ENCODE measurements at regions not wholly inside any gene's neighbourhood (a gene's known extent, or its start where the extent isn't known, plus 50 kb on each side); places are given as distances from the start of the nearest gene placed in this dataset.

DNA sequence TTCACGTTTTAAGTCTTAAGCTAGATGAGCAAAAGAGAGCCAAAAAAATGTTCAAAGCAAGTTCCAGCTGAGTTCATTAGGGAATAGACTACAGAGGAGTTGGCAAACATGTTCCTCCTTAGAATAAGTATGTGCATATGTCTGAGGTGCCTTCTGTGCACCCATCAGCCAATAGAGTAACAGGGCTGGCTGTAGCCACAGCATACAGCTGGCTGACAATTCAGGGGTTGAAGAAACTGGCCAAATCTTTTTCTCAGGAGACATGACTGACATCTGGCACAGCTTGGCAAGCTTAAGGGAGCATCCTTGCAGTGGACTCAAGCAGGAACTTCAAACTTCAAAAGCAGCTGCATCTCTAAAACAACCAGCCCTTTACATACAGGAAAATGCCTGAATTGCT is 414.8 kb upstream of the PCDH20 start:
- Histone ChIP-seq H3K9me3 (ENCODE audit: control insufficient read depth, low read length) (no peaks in the 10 kb centered on the region), H3K4me3 (ENCODE audit: low read depth, low read length) (no peak overlapping the region), H3K79me2 (no peaks in the 10 kb centered on the region), H3K27me3 (ENCODE audit: control insufficient read depth, insufficient read depth, low read length) (no peaks in the 10 kb centered on the region), H3K9ac (no peak overlapping the region), H2AFZ (no peak overlapping the region), H3K4me2 (ENCODE audit: low read length) (no peak overlapping the region), H3K36me3 (ENCODE audit: control insufficient read depth, insufficient read depth, low read length) (no peaks in the 10 kb centered on the region), H3K27ac (no peak overlapping the region), H3K4me1 (no peaks in the 10 kb centered on the region)
- TF ChIP-seq, protein P1, sequence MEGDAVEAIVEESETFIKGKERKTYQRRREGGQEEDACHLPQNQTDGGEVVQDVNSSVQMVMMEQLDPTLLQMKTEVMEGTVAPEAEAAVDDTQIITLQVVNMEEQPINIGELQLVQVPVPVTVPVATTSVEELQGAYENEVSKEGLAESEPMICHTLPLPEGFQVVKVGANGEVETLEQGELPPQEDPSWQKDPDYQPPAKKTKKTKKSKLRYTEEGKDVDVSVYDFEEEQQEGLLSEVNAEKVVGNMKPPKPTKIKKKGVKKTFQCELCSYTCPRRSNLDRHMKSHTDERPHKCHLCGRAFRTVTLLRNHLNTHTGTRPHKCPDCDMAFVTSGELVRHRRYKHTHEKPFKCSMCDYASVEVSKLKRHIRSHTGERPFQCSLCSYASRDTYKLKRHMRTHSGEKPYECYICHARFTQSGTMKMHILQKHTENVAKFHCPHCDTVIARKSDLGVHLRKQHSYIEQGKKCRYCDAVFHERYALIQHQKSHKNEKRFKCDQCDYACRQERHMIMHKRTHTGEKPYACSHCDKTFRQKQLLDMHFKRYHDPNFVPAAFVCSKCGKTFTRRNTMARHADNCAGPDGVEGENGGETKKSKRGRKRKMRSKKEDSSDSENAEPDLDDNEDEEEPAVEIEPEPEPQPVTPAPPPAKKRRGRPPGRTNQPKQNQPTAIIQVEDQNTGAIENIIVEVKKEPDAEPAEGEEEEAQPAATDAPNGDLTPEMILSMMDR (IDR thresholded peaks at IDR 0.05), result no peak

DNA sequence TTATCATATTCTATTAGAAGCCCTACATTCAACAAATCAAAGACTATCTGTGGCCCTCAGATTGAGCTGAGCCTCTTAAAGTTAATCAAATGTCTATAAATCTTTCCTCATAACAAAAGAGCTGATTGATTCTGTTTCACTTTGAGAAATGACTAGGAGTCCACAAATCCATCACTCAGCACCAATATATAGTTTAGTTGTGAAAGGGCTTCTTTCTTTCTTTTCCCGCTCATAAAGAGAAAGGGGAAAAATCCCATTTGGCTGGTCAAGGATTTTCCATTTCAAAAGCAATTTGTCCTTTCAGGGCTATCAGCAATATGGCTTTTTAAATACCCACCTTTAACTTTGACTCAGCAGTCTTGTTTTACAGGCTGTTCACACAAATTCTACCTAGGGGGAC is 408.5 kb upstream of the PCDH20 start:
- Histone ChIP-seq H3K9me3 (ENCODE audit: control insufficient read depth, low read length) (no peaks in the 10 kb centered on the region), H3K79me2 (no peaks in the 10 kb centered on the region), H3K4me2 (ENCODE audit: low read length) (no peak overlapping the region), H3K4me1 (no peaks in the 10 kb centered on the region), H3K4me3 (ENCODE audit: low read depth, low read length) (no peak overlapping the region), H3K36me3 (ENCODE audit: control insufficient read depth, insufficient read depth, low read length) (no peaks in the 10 kb centered on the region), H3K27me3 (ENCODE audit: control insufficient read depth, insufficient read depth, low read length) (no peaks in the 10 kb centered on the region), H3K9ac (no peak overlapping the region), H3K27ac (no peak overlapping the region), H2AFZ (no peak overlapping the region)
- TF ChIP-seq, protein P1 (IDR thresholded peaks at IDR 0.05), result no peak

DNA sequence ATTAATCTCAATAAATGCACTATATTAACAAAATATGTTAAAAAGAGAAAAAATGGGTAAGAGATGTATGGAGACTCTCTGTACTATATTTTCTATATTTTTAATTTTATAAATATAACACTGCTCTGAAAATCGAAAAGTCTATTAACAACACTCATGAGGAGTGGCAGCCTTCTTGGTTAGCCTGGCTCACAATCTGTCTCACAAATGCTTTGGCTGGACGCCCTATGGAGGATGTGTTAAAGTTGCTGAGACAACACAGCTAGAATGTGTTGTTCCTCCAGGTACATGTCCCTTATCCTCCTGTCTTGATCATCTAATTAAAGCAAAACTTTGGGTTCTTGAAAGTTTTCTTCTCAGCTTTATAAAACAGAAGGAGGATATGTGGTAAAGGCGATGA is 396.6 kb upstream of the PCDH20 start:
- TF ChIP-seq, protein P1 (IDR thresholded peaks at IDR 0.05), result no peak
- no peak overlapping the region for H3K4me3 ChIP-seq (ENCODE audit: low read depth, low read length)
- no peaks in the 10 kb centered on the region for H3K36me3 ChIP-seq (ENCODE audit: control insufficient read depth, insufficient read depth, low read length)
- no peak overlapping the region for H3K4me2 ChIP-seq (ENCODE audit: low read length)
- H3K4me1 ChIP-seq, result no peaks in the 10 kb centered on the region
- no peak overlapping the region for H3K27ac ChIP-seq
- no peaks in the 10 kb centered on the region for H3K27me3 ChIP-seq (ENCODE audit: control insufficient read depth, insufficient read depth, low read length)
- H3K9ac ChIP-seq, result no peak overlapping the region
- no peak overlapping the region for H2AFZ ChIP-seq
- H3K79me2 ChIP-seq, result no peaks in the 10 kb centered on the region
- no peaks in the 10 kb centered on the region for H3K9me3 ChIP-seq (ENCODE audit: control insufficient read depth, low read length)

DNA sequence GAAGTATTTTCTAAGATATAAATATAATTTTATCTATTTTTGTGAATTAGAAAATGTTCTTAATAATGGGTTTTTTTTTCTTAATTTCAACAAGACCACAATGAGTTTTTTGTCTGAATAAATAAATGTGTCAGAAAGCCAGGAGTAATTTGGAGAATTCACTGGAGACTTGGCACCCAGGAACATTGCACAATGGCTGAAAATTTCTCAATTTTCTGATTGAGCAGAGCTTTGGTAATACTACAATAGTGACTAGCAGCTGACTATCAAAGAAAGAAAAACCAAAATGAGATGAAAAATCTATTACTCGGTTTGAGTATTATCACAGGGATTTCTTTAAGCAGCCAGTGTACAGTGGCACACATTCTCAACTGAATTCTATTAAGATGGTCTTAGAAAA is 394.4 kb upstream of the PCDH20 start:
- H2AFZ ChIP-seq, result no peak overlapping the region
- H3K9me3 ChIP-seq (ENCODE audit: control insufficient read depth, low read length), result no peaks in the 10 kb centered on the region
- H3K36me3 ChIP-seq (ENCODE audit: control insufficient read depth, insufficient read depth, low read length), result no peaks in the 10 kb centered on the region
- H3K79me2 ChIP-seq, result no peaks in the 10 kb centered on the region
- TF ChIP-seq, protein P1 (IDR thresholded peaks at IDR 0.05), result no peak
- H3K4me2 ChIP-seq (ENCODE audit: low read length), result no peak overlapping the region
- H3K27me3 ChIP-seq (ENCODE audit: control insufficient read depth, insufficient read depth, low read length), result no peaks in the 10 kb centered on the region
- no peak overlapping the region for H3K4me3 ChIP-seq (ENCODE audit: low read depth, low read length)
- no peaks in the 10 kb centered on the region for H3K4me1 ChIP-seq
- no peak overlapping the region for H3K9ac ChIP-seq
- H3K27ac ChIP-seq, result no peak overlapping the region

DNA sequence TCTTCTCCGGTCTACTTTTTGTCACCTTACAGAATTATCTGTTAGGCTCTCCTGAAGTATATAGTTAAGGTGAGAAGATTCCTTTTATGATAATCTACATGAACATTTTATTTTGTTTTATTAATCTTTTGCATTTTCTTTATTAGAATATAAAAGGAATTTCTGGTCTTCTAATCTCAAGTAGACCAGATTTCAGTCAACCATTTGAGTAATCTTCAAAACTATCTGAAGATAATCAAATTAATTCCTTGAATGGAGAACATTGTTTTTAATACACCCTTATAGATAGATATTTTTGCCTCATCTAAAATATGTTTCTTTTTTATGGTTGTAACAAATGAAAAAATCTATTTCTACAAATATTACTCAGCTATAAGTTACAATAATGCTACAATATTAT is 381.7 kb upstream of the PCDH20 start:
- Histone ChIP-seq H3K4me1 (no peaks in the 10 kb centered on the region), H3K9me3 (ENCODE audit: control insufficient read depth, low read length) (no peaks in the 10 kb centered on the region), H3K79me2 (no peaks in the 10 kb centered on the region), H3K27me3 (ENCODE audit: control insufficient read depth, insufficient read depth, low read length) (no peaks in the 10 kb centered on the region), H2AFZ (no peak overlapping the region), H3K4me2 (ENCODE audit: low read length) (no peak overlapping the region), H3K9ac (no peak overlapping the region), H3K27ac (no peak overlapping the region), H3K36me3 (ENCODE audit: control insufficient read depth, insufficient read depth, low read length) (no peaks in the 10 kb centered on the region), H3K4me3 (ENCODE audit: low read depth, low read length) (no peak overlapping the region)
- TF ChIP-seq, protein P1 (IDR thresholded peaks at IDR 0.05), result no peak

Data from parathyroid adenoma (tissue), 2 donors.